ENCODE measurements at regions not wholly inside any gene's neighbourhood (a gene's known extent, or its start where the extent isn't known, plus 50 kb on each side); places are given as distances from the start of the nearest gene placed in this dataset.

DNA sequence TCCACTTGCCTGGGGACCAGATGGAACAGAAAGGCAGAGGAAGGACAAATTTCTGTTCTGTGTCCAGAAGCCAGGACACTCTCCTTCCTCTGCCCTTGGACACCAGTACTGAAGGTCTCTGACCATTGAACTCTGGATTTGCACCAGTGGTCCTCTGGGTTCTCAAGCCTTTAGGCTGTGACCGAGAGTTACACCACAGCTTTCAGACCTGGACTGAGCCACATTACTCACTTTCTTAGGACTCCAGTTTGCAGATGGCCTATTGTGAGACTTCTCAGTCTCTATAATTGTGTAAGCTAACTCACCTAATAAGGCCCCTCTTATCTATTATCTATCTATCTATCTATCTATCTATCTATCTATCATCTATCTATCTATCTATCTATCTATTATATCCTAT is 295.3 kb upstream of the GALNTL6 start (continued):
- TF ChIP-seq EZH2 (IDR thresholded peaks at IDR 0.05; ENCODE audit: low read depth, unreplicated experiment): no peak
- TF ChIP-seq, protein P1, sequence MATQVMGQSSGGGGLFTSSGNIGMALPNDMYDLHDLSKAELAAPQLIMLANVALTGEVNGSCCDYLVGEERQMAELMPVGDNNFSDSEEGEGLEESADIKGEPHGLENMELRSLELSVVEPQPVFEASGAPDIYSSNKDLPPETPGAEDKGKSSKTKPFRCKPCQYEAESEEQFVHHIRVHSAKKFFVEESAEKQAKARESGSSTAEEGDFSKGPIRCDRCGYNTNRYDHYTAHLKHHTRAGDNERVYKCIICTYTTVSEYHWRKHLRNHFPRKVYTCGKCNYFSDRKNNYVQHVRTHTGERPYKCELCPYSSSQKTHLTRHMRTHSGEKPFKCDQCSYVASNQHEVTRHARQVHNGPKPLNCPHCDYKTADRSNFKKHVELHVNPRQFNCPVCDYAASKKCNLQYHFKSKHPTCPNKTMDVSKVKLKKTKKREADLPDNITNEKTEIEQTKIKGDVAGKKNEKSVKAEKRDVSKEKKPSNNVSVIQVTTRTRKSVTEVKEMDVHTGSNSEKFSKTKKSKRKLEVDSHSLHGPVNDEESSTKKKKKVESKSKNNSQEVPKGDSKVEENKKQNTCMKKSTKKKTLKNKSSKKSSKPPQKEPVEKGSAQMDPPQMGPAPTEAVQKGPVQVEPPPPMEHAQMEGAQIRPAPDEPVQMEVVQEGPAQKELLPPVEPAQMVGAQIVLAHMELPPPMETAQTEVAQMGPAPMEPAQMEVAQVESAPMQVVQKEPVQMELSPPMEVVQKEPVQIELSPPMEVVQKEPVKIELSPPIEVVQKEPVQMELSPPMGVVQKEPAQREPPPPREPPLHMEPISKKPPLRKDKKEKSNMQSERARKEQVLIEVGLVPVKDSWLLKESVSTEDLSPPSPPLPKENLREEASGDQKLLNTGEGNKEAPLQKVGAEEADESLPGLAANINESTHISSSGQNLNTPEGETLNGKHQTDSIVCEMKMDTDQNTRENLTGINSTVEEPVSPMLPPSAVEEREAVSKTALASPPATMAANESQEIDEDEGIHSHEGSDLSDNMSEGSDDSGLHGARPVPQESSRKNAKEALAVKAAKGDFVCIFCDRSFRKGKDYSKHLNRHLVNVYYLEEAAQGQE (IDR thresholded peaks at IDR 0.05; ENCODE audit: unreplicated experiment): no peak
- no peak for TF ChIP-seq ZNF114 (CRISPR knock-in tag; IDR thresholded peaks at IDR 0.05)
- TF ChIP-seq POLR2AphosphoS5 (IDR thresholded peaks at IDR 0.05; ENCODE audit: low read depth): no peak

DNA sequence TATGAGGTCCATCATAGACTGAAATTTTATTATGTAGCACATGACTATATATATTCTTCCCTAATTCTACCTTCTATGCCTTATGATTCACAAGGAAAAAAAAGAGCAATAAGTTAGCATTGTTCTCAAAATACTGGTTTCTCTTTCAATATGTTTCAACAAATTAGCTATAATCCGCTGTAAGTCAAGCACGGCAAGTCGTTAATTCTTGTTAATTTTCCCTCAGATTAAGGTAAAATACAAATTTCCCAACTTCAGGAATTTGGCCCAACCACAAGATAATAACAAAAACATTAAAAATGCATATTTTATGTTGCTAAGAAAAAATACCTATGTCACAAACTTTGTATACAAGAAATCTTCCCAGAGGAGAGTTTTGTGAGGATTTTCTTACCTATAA is 296.5 kb upstream of the GALNTL6 start:
- Mint-ChIP-seq H3K4me3 (no peak overlapping the region), H3K4me1 (no peaks in the 10 kb centered on the region)
- TF ChIP-seq, protein P2, sequence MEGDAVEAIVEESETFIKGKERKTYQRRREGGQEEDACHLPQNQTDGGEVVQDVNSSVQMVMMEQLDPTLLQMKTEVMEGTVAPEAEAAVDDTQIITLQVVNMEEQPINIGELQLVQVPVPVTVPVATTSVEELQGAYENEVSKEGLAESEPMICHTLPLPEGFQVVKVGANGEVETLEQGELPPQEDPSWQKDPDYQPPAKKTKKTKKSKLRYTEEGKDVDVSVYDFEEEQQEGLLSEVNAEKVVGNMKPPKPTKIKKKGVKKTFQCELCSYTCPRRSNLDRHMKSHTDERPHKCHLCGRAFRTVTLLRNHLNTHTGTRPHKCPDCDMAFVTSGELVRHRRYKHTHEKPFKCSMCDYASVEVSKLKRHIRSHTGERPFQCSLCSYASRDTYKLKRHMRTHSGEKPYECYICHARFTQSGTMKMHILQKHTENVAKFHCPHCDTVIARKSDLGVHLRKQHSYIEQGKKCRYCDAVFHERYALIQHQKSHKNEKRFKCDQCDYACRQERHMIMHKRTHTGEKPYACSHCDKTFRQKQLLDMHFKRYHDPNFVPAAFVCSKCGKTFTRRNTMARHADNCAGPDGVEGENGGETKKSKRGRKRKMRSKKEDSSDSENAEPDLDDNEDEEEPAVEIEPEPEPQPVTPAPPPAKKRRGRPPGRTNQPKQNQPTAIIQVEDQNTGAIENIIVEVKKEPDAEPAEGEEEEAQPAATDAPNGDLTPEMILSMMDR (conservative IDR thresholded peaks at IDR 0.05; ENCODE audit: low read depth in 2 of 2): no peak
- TF ChIP-seq ZNF331 (CRISPR knock-in tag; IDR thresholded peaks at IDR 0.05; ENCODE audit: low read depth): no peak
- no peak for TF ChIP-seq NANOG (IDR thresholded peaks at IDR 0.05; ENCODE audit: borderline replicate concordance)
- no peak for TF ChIP-seq CREB1 (CRISPR knock-in tag; IDR thresholded peaks at IDR 0.05; ENCODE audit: low read depth)
- TF ChIP-seq, protein P3, sequence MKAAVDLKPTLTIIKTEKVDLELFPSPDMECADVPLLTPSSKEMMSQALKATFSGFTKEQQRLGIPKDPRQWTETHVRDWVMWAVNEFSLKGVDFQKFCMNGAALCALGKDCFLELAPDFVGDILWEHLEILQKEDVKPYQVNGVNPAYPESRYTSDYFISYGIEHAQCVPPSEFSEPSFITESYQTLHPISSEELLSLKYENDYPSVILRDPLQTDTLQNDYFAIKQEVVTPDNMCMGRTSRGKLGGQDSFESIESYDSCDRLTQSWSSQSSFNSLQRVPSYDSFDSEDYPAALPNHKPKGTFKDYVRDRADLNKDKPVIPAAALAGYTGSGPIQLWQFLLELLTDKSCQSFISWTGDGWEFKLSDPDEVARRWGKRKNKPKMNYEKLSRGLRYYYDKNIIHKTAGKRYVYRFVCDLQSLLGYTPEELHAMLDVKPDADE (IDR thresholded peaks at IDR 0.05): no peak
- TF ChIP-seq POLR2AphosphoS5 (IDR thresholded peaks at IDR 0.05; ENCODE audit: low read depth): no peak
- no peak for TF ChIP-seq STAT1 (IDR thresholded peaks at IDR 0.05; ENCODE audit: unreplicated experiment)
- no peak for TF ChIP-seq EZH2 (IDR thresholded peaks at IDR 0.05; ENCODE audit: low read depth, unreplicated experiment)
- TF ChIP-seq, protein P1 (IDR thresholded peaks at IDR 0.05; ENCODE audit: unreplicated experiment): no peak

More for the DNA sequence above, 296.5 kb upstream of the GALNTL6 start:
- Histone ChIP-seq H3K27me3 (ENCODE audit: insufficient read depth) (no peaks in the 10 kb centered on the region), H3K4me1 (ENCODE audit: insufficient read depth) (no peaks in the 10 kb centered on the region), H4K20me1 (replicated peaks; ENCODE audit: insufficient read depth) (no peaks in the 10 kb centered on the region), H3K79me2 (replicated peaks; ENCODE audit: insufficient read depth) (no peaks in the 10 kb centered on the region), H2AFZ (no peak overlapping the region), H3F3A (replicated peaks; ENCODE audit: low read depth) (no peaks in the 10 kb centered on the region), H3K4me2 (no peak overlapping the region), H3K27ac (ENCODE audit: low read depth) (no peak overlapping the region), H3K4me3 (no peak overlapping the region), H3K36me3 (ENCODE audit: insufficient read depth) (no peaks in the 10 kb centered on the region), H3K9me2 (ENCODE audit: insufficient read depth) (no peaks in the 10 kb centered on the region)
- no peak for DNase-seq (ENCODE audit: low spot score)
- ATAC-seq: no peak
- H3K9me3 Mint-ChIP-seq: peaks cover 9% of the 10 kb centered on the region
- H3K27ac Mint-ChIP-seq: no peak overlapping the region
- peaks cover 8% of the 10 kb centered on the region for H3K36me3 Mint-ChIP-seq (ENCODE audit: low read depth)
- H3K27me3 Mint-ChIP-seq (ENCODE audit: insufficient read depth, low read depth, poor library complexity): no peaks in the 10 kb centered on the region

Data from GM23338 (cell line).